K562 (cell line): ENCODE measurements at regions not wholly inside any gene's neighbourhood (a gene's known extent, or its start where the extent isn't known, plus 50 kb on each side); places are given as distances from the start of the nearest gene placed in this dataset.

Experiments used
- ATAC-seq: fragments of 200-7000 bp; cut with Tn5 transposase; 3 replicates; pipeline ENCODE4 v1.9.1; 2020; ENCODE audit warnings: moderate library complexity
- BruUV-seq: library from RNA; stranded (reverse); fragments of 400-500 nt; replicated peaks from 2 replicates; lab custom pipeline; 2021; lab: Mats Ljungman, UMichigan
- CTCF ChIA-PET: fragments of 300-600 bp; formaldehyde crosslinking; extraction: SDS; loops from one replicate; lab custom pipeline; 2021; ENCODE audit warnings: low intra/inter-chr PET ratio; lab: Yijun Ruan, JAX
- POLR2A ChIA-PET: fragments of 300-600, 350-650 bp; sonication (Branson Sonifier 250); formaldehyde crosslinking; extraction: SDS; loops from one replicate; lab custom pipeline; 2021; ENCODE audit warnings: antibody characterized with exemption, inconsistent platforms; lab: Yijun Ruan, JAX
- DNase-seq, 4 experiments: peaks; one replicate each; pipeline versions ENCODE4 v3.0.0 to v3.0.0-alpha.2; 2011 to 2018; ENCODE audit warnings: low spot score in 3 of 4, mixed read lengths in 3 of 4; ENCODE audit errors: extremely low read depth in 1 of 4
- FAIRE-seq: peaks from 2 replicates; lab custom pipeline; 2011; peaks lifted over from hg19 to GRCh38; lab: Jason Lieb, UNC
- H2AFZ ChIP-seq: 2 replicates; pipeline ENCODE4 v1.6.0; 2011; ENCODE audit warnings: low read depth, low read length, control low read depth, inconsistent platforms
- H3K27ac ChIP-seq: fragments of 200-600 bp; 3 replicates; pipeline ENCODE4 v1.8.0; 2011; ENCODE audit warnings: low read depth, mild to moderate bottlenecking, control low read depth, inconsistent platforms, low read length, moderate library complexity, mixed read lengths; ENCODE audit errors: extremely low read depth
- H3K27me3 ChIP-seq, 2 experiments: fragments of 300-600 bp in 1 of 2; 2 replicates in 1 of 2; 3 replicates in 1 of 2; pipeline versions ENCODE4 v1.6.0 to v1.8.0; 2011; ENCODE audit warnings: inconsistent platforms in 2 of 2, low read length in 2 of 2, mild to moderate bottlenecking in 1 of 2, mixed read lengths in 1 of 2, moderate library complexity in 1 of 2; ENCODE audit not compliant: control insufficient read depth in 2 of 2, insufficient read depth in 2 of 2
- H3K36me3 ChIP-seq: fragments of 300-600 bp; 3 replicates; pipeline ENCODE4 v1.8.0; 2011; ENCODE audit warnings: mild to moderate bottlenecking, low read length, inconsistent platforms; ENCODE audit not compliant: control insufficient read depth, insufficient read depth
- H3K4me1 ChIP-seq, 2 experiments: fragments of 200-600 bp in 1 of 2; replicated peaks in 1 of 2; 2 replicates in 1 of 2; 3 replicates in 1 of 2; pipeline versions ENCODE4 v1.5.1 to v1.8.0; 2011; ENCODE audit warnings: inconsistent platforms in 2 of 2, low read length in 2 of 2, mild to moderate bottlenecking in 1 of 2, mixed read lengths in 1 of 2, moderate library complexity in 1 of 2; ENCODE audit not compliant: control insufficient read depth in 2 of 2, insufficient read depth in 2 of 2
- H3K4me2 ChIP-seq: 2 replicates; pipeline ENCODE4 v1.6.1; 2011; ENCODE audit warnings: low read length, control low read depth, inconsistent platforms, mixed read lengths; ENCODE audit not compliant: insufficient read depth
- H3K4me3 ChIP-seq: fragments of 200-600 bp; sonication (generic), shearing (Covaris generic); 2 replicates; pipeline ENCODE4 v1.5.1; 2016; ENCODE audit warnings: control low read depth, inconsistent platforms
- H3K79me2 ChIP-seq: fragments of 200-600 bp; 3 replicates; pipeline ENCODE4 v1.8.0; 2011; ENCODE audit warnings: low read length, inconsistent platforms; ENCODE audit not compliant: control insufficient read depth, insufficient read depth
- H3K9ac ChIP-seq, 2 experiments: 2 replicates each; pipeline versions ENCODE4 v1.6.0 to v1.6.1; 2011; ENCODE audit warnings: low read depth in 2 of 2, low read length in 2 of 2, control low read depth in 1 of 2, inconsistent platforms in 1 of 2, mild to moderate bottlenecking in 1 of 2, mixed read lengths in 1 of 2; ENCODE audit not compliant: insufficient read depth in 1 of 2
- H3K9me1 ChIP-seq: one replicate; pipeline ENCODE4 v1.6.0; 2011; ENCODE audit warnings: inconsistent platforms, mild to moderate bottlenecking, low read length, moderate library complexity; ENCODE audit not compliant: control insufficient read depth, insufficient read depth
- H3K9me3 ChIP-seq: replicated peaks from 2 replicates; pipeline ENCODE4 v1.5.1; 2011; ENCODE audit warnings: low read depth, low read length, inconsistent platforms; ENCODE audit not compliant: control insufficient read depth, insufficient read depth
- H4K20me1 ChIP-seq: replicated peaks from 2 replicates; pipeline ENCODE4 v1.6.1; 2011; ENCODE audit warnings: low read length, inconsistent platforms, mixed read lengths; ENCODE audit not compliant: control insufficient read depth, insufficient read depth
- ATF3 ChIP-seq, 2 experiments: fragments of 450-650 bp in 1 of 2; sonication (generic) in 1 of 2; formaldehyde crosslinking in 1 of 2; IDR thresholded peaks in 1 of 2; conservative IDR thresholded peaks in 1 of 2; 2 replicates each; pipeline versions ENCODE4 v1.6.1 to v1.8.1; 2016 to 2023; ENCODE audit warnings: mild to moderate bottlenecking in 2 of 2, moderate library complexity in 2 of 2, inconsistent platforms in 1 of 2, missing genetic modification reagents in 1 of 2
- CEBPG ChIP-seq, 3 experiments: fragments of 200-800 bp in 1 of 3; sonication (Bioruptor generic) in 1 of 3; sonication (generic) in 1 of 3; formaldehyde crosslinking in 1 of 3; IDR thresholded peaks in 2 of 3; conservative IDR thresholded peaks in 1 of 3; 2 replicates each; pipeline versions ENCODE4 v1.6.1 to v1.8.0; 2016 to 2022; ENCODE audit warnings: missing compliant biosample characterization in 2 of 3, missing genetic modification characterization in 2 of 3, mild to moderate bottlenecking in 1 of 3, missing genetic modification reagents in 1 of 3
- FOXJ3 ChIP-seq: sonication (generic); formaldehyde crosslinking; IDR thresholded peaks from 2 replicates; pipeline ENCODE4 v1.4.0; 2020; ENCODE audit warnings: mild to moderate bottlenecking, missing genetic modification reagents
- PTTG1 ChIP-seq: fragments of 450-650 bp; IDR thresholded peaks from 2 replicates; pipeline ENCODE4 v1.6.1; 2016; ENCODE audit warnings: low read depth, mild to moderate bottlenecking, missing genetic modification characterization, missing compliant biosample characterization
- SOX6 ChIP-seq: fragments of 450-650 bp; IDR thresholded peaks from 2 replicates; pipeline ENCODE4 v1.6.1; 2014; ENCODE audit warnings: mild to moderate bottlenecking
- WGBS: fragments of 100-300 bp; shearing (Covaris generic); methylation state at CpG from one replicate; pipeline ENCODE4 v1.1.6; 2016; ENCODE audit warnings: low coverage, mixed read lengths; ENCODE audit not compliant: insufficient coverage; ENCODE audit errors: missing lambda C conversion rate; 5-methylcytosine and 5-hydroxymethylcytosine counted together
- in situ Hi-C: fragments of 300-500 bp; cut with MboI; formaldehyde crosslinking; loops from 4 replicates; pipeline ENCODE4 v1.15.0; 2018; ENCODE audit warnings: inconsistent platforms, mixed read lengths
- intact Hi-C: fragments of 100-400 bp; cut with micrococcal nuclease; formaldehyde crosslinking; loops from 2 replicates; pipeline ENCODE4 v1.14.2; 2022

GRCh38 chrX:9367421-9367820 is 97.4 kb upstream of the TBL1X start:
- WGBS: 70% methylated on average over 1 of the region's 2 CpGs
- Histone ChIP-seq H3K27ac (no peak overlapping the region), H2AFZ (no peak overlapping the region), H3K79me2 (no peaks in the 10 kb centered on the region), H4K20me1 (no peaks in the 10 kb centered on the region), H3K4me2 (no peak overlapping the region)
- ATAC-seq: no peak
- TF ChIP-seq SOX6 (no peak), PTTG1 (tag) (no peak), FOXJ3 (no peak), ATF3 (IDR thresholded peaks at IDR 0.05) (peak; percentile 59), ATF3 (CRISPR knock-in tag; conservative IDR thresholded peaks at IDR 0.05) (no peak), CEBPG (CRISPR knock-in tag; IDR thresholded peaks at IDR 0.05) (no peak), CEBPG (tag; conservative IDR thresholded peaks at IDR 0.05 in 1 of 2, IDR thresholded peaks at IDR 0.05 in 1 of 2) (peak; percentile 52 to 66; a peak in 3 of 4 replicates)
- TF ChIP-seq, all 486 proteins: peak for 2
- Histone ChIP-seq H3K9ac (no peak overlapping the region), H3K4me1 (no peaks in the 10 kb centered on the region), H3K4me3 (no peak overlapping the region), H3K9me1 (no peaks in the 10 kb centered on the region), H3K27me3 (no peaks in the 10 kb centered on the region), H3K9me3 (no peaks in the 10 kb centered on the region), H3K36me3 (no peaks in the 10 kb centered on the region)
- intact Hi-C loops (no loop called here), in situ Hi-C loops (no loop called here)
- CTCF ChIA-PET: no interaction called here
- POLR2A ChIA-PET: no interaction called here
- no TSS peak for BruUV-seq
- FAIRE-seq (no peak), DNase-seq (no peak)
